GM21515 (cell line): ENCODE measurements at regions not wholly inside any gene's neighbourhood (a gene's known extent, or its start where the extent isn't known, plus 50 kb on each side); places are given as distances from the start of the nearest gene placed in this dataset.
"Not testable (repeated sequence)": the region's sequence is repeated elsewhere in the genome, so short reads cannot be mapped to it uniquely, and the experiment has no call there.

Source experiments
- ATAC-seq: cut with Tn5 transposase; IDR thresholded peaks from one replicate; pipeline ENCODE4 v1.9.1; 2021; ENCODE audit not compliant: unreplicated experiment

DNA sequence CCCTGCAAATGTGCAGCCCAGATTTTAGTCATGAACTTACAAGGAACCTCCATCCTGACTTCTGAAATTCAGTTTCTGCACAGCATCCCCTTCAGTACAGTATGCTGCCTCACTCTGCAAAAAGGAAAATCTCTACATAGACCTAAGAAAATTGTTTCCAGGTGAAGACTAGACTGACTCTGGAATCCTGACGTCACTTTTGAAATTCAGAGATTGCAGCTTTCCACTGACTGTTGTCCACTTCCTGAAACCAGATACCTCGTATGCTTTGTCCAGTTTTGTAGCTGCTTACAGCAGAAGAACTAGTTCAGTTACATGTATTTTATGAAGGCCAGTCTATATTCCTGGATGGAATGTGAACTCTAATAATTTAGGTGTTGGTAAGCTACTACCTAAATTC lies 629.3 kb upstream of the ST8SIA4 start:
- ATAC-seq, result no peak

DNA sequence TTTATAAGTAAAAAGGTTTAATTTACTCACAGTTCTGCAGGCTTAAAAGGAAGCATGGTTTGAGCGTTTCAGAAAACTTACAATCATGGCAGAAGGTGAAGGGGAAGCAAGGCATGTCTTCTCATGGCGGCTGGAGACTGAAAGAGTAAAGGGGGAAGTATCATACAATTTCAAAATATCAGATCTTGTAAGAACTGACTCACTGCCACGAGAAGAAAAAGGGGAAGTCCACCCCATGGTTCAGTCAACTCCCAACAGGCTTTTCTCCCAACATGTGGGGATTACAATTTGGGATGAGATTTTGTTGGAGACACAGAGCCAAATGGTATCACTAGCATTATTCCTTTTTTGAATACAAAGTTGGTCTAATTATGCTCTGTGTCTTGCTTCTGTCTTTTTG lies 627.9 kb upstream of the ST8SIA4 start:
- no peak for ATAC-seq

DNA sequence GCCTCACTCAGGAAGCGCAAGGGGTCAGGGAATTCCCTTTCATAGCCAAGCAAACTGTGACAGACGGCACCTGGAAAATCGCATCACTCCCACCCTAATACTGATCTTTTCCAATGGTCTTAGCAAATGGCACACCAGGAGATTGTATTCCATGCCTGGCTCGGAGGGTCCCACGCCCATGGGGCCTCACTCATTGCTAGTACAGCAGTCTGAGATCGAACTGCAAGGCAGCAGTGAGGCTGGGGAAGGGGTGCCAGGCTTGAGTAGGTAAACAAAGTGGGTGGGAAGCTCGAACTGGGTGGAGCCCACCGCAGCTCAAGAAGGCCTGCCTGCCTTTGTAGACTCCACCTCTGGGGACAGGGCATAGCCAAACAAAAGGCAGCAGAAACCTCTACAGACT lies 626.0 kb upstream of the ST8SIA4 start:
- not testable (repeated sequence) for ATAC-seq

DNA sequence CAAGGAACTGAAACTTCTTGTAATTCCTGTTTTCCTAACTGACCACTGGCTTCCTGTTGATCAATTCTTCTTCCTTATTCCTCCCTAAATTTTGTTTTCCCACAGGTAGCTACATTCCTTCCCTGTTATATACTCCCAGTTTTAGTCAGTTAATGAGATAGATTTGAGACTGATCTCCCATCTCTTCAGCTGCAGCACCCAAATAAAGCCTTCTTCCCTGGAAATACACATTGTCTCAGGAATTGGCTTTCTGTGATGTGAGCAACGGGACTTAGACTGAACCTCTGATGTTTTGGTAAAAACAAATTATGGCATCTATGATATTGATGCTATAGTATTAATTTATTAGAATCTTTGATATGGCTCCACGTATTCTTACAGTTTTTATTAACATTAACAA lies 617.3 kb upstream of the ST8SIA4 start:
- no peak for ATAC-seq

DNA sequence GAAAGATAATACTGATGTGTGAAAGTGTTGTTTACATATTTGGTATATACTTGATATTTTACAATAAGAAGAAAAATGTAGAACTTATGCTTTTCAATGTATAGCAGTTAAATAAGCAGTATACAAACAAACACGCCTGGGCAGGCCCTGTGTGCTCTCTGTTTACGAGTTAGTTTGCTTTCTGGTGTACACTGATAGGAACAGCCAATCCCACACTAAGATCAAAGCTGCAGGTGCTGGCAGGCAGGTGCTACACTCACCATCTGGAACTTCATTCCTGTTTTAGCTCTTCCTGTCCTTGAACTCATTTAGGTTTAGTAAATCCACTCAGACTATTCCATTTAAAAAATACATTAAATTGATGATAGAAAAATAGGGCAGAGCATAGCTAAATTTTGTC lies 614.7 kb upstream of the ST8SIA4 start:
- no peak for ATAC-seq

DNA sequence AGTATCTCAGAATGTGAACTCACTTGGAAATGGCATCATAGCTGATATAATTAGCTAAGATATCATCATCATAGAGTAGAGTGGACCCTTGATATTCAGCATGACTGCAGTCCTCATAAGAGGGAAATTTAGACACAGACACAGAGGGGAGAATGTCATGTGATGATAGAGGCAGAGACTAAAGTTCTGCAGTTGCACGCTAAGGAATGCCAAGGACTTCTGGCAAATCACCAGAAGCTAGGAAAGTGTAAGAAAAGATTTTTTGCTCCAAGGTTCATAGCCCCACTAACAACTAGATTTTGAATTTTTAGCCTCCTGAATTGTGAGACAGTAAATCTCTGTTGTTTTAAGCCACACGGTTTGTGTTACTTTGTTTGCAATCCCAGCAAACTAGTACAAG lies 612.6 kb upstream of the ST8SIA4 start:
- no peak for ATAC-seq

DNA sequence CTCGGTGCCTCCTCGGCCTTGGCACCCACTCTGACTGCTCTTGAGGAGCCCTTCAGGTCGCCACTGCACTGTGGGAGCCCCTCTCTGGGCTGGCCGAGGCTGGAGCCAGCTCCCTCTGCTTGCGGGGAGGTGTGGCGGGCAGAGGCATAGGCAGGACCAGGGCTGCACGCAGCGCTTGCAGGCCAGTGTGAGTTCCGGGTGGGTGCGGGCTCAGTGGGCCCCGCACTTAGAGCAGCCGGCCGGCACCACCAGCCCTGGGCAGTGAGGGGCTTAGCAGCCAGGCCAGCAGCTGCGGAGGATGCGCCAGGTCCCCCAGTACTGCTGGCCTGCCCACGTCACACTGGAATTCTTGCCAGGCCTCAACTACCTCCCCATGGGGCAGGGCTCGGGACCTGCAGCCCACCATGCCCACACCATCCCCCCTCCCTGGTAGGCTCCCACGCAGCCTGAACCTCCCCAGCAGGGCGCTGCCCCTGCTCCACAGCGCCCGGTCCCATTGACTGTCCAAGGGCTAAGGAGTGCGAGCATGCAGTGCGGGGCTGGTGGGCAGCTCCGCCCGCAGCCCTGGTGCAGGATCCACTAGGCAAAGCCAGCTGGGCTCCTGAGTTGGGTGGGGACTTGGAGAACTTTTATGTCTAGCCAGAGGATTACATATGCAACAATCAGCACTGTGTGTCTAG lies 602.9 kb upstream of the ST8SIA4 start:
- ATAC-seq, result no peak

DNA sequence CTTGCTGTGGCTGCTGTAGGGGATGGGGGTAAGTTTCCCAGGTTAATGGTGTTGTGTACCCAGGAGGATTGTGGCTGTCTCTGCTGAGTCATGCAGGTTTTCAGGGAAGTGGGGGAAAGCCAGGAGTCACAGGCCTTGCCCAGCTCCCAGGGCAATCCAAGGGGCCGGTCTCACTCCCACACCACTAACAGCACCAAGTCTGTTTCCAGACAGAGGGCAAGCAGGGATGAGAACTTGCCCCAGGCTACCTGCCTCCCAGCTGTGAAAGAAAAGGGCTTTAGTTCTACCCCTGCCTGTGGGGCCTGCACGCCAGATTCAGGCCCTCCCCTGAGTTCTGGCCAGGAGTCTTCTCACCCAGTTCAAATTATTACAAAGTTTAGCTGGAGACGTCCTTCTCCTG lies 579.8 kb upstream of the ST8SIA4 start:
- no peak for ATAC-seq

DNA sequence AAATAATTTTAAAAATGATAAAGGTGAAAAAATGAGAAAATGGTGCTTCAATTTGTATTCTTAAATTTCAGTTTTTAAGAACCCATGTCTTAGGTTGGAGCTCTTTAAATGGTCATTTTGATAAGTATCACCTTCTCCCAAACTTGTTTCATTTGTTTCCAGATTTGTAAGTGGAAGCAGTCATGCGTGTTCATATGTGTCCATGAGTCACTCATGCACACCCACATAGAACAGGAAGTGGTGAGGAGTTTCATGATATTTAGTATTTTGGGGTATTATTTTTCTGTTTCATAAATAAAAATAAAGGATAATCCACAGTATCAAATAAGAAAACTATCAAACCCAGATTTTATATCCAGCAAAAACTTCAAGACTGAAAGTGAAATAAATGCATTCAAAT lies 570.4 kb upstream of the ST8SIA4 start:
- ATAC-seq, result no peak

DNA sequence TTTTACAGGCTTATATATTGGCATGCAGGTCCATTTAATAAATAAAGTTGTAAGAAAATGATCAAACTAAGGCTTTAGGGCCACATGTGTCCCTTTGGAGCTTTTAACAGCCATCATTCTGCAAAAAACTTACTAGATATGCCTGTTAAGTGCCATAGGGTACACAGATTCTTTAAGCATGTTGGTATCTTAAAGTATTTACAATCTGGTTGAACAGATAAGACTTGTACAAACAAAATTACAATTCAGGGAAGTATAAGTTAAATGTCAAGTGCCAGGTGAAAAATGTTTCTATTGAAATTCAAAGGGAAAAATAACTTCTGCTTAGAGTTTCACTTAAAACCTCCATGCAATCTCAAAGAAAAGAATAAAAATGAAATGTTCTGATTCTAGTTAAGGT lies 558.4 kb upstream of the ST8SIA4 start:
- ATAC-seq, result no peak

DNA sequence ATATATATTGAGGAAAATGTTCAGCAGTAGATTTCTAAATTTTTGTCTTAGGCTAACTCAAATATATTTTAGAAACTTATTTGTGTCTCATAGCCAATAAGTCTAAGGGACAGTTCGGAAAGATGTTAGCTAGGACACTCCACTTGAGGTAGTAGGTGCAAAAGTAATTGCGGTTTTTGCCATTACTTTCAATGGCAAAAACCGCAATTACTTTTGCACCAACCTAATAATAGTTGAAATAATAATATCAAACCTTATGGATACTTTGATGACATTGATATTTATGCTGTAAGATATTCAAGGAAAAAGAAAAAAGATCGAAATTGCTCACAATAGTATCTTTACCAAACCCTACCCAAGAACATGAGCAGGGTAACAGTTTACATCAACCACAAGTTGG lies 555.5 kb upstream of the ST8SIA4 start:
- ATAC-seq, result no peak

DNA sequence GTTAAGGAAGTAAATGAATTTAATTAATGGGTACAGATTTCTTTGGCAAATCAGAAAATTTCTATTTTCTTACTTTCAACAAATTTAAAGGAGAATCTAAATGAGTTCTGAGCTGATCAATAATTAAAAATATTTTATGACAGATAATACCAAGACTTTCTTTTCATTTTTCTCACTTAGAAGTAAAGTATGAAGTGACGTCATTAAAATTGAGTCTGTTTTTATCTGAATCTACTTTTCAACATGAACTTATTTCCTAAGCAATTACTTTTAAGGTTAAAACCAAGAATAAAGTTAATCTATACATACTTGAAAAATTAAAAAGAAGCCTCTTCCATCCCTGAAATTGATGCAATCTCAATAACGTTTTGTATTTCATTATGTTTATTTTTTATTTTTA lies 552.8 kb upstream of the ST8SIA4 start:
- ATAC-seq, result no peak

DNA sequence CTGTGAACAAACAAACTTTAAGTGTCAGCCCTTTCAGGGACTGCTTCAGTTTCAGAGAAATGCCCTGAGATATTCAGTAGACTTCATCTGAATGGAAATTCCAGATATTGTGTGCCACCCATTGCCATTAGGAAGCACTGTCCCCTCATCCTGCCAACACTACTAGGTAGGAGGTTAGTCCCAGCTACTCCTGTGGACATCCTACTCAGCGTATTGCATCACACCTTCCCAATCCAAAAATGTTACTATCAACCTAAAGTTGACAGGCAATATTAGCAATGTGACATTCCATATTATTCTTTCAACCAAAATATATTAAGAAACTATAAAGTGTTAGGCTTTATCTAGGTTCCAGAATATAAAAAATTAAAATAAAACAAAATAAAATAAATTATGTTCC lies 552.0 kb upstream of the ST8SIA4 start:
- ATAC-seq, result no peak

DNA sequence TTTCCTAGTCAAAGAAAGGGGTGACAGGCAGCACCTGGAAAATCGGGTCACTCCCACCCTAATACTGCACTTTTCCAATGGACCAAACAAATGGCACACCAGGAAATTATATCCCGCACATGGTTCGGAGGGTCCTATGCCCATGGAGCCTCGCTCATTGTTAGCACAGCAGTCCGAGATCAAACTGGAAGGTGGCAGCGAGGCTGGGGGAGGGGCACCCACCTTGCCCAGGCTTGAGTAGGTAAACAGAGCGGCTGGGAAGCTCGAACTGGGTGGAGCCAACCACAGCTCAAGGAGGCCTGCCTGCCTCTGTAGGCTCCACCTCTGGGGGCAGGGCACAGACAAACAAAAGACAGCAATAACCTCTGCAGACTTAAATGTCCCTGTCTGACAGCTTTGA lies 539.2 kb upstream of the ST8SIA4 start:
- ATAC-seq, result not testable (repeated sequence)

DNA sequence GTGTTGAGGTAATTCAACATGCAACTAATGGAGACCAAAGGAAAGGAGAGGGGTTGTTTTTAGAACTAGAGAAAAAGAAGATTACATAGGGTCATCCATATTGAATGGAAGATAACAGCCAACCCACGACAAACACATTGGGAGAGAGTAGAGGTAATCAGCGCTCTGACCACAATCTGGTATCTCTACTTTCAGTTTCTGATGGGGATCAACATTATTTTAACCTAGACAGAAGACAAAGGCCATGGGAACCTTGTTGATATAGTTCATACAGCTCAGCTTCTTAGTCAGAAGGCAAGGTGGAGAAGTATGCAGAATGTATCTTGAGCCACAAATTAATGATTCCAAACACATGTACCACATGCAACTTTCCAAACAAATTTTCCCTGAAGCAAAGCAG lies 537.1 kb upstream of the ST8SIA4 start:
- no peak for ATAC-seq

DNA sequence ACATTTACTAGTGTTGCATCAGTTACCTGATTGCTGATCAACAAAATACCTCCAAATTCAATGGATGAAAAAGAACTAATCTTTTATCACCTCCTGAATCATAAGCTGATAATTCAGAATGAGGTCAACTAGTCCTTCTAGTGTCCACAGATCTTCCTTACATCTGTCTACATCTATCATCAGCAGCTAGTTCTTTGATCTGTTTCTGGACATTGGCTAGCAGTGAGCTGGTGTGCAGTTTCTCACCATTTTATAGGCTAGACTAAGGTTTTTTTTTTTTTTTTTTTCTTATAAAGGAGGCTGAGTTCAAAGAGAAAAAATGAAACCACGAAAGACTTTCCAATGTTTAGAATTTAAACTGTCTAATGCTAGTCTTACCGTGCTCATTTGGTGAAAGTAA lies 534.3 kb upstream of the ST8SIA4 start:
- no peak for ATAC-seq

DNA sequence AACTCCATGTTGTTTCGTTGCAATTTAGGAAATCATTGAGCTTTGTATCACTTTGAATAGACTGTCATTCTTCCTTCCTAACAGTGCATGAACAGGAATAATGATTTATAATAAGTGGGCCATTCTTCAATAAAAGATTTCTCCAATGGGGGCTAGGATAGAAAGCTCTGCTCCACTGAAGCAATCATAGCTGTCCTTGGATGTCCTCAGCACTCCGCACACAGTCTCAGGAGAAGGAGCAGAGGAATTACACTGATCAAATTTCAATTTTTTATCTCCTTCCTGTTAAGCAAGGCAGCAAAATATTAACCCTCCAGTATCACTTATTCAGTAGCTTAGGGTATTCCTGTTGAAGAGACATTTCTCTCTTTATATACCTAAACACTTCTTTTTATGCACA lies 532.7 kb upstream of the ST8SIA4 start:
- ATAC-seq, result no peak

DNA sequence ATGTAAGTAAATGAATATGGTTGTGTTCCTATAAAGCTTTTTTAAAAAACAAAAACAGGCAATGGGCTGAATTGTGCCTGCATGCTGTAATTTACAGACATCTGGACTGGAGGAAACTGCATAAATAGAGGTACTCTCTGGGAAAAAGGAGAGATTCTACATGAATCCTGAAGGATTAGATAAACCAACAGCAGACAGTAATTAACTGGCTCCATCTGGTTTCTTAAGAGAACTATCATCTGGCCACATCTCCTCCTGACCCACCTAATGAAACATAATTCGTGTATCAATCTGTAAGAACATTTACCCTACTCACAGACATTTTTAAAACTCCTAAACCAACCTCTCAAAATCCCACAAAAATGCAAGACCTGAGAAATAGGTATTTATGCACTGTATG lies 528.1 kb upstream of the ST8SIA4 start:
- no peak for ATAC-seq

DNA sequence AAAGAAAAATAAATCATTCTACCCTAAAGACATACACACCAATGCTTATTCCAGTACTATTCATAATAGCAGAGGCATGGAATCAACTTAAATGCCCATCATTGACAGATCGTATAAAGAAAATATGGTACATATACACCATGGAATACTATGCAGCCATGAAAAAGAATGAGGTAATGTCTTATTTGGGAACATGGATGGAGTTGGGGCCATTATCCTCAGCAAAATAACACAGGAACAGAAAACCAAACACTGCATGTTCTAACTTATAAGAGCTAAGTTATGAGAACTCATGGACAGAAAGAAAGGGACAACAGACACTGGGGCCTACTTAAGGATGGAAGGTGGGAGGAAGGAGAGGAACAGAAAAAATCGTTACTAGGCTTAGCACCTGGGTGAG lies 527.5 kb upstream of the ST8SIA4 start:
- no peak for ATAC-seq

DNA sequence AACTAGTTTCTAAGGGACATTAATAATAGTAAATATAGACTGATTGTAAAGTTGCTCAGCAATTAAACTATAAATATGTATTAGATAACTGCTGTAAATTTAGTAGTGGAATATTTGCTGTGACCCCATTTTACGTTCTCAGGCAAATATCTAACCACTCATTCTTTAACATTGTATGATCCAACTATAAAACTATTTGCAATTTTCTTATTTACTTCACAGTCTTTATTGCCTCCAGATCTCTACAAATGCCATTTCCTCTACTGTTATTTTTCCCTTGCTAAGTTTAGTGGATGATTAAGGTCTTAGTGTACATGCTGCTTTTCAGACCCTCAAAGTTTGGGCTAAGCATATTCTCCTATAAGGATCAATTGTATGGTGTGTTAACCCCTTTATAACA lies 526.2 kb upstream of the ST8SIA4 start:
- ATAC-seq, result no peak

DNA sequence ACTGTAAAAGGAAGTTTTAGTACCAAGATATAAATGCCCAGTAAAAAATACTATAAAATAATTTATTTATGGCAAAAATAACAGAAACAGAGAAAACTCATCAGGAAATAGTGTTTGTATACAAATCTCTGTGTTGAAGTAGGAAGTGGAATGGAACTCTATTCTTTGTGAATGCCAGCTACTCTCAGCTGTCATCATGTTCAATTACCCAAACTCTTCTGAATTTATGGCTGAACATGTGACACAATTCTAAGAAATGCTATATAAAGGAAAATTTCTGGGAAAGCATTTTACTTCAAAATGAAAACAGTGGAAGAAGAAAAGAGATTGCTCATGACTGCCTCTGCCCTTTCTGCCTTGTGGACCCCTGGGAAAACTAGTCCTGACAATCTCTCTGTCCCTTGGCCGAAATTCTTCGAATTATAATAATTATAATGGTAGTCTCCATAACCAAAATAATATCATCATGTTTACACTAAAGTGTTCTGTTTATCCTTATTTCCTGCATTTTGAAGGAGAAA lies 522.3 kb upstream of the ST8SIA4 start:
- no peak for ATAC-seq

DNA sequence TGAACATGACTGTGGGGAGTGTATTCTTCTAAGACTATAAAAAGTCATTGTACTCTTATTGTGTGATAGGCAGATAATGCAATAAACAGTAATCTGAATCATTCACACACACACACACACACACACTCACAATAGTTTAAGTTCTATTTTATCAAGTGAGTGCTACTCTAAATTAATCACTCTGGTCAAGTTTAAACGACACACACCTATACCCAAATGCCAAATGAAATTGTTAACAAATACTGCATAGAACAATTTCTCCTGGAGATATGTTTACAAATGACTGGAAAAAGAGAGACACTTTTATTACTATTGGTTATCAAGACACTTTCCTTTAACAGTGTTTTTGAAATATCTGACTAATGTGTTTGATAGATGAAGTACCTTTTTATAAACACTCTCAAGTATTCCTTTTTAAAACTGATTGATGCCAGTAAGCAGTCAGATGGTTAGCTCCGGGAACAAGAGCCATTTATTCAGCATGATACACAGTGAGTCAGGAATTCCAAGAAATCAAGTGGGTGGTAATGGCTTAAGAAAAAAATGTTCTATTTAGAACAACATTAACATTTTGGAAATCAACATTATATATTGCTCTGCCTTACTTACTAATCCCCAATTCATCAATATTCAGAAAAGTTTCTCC lies 521.6 kb upstream of the ST8SIA4 start:
- ATAC-seq, result no peak

DNA sequence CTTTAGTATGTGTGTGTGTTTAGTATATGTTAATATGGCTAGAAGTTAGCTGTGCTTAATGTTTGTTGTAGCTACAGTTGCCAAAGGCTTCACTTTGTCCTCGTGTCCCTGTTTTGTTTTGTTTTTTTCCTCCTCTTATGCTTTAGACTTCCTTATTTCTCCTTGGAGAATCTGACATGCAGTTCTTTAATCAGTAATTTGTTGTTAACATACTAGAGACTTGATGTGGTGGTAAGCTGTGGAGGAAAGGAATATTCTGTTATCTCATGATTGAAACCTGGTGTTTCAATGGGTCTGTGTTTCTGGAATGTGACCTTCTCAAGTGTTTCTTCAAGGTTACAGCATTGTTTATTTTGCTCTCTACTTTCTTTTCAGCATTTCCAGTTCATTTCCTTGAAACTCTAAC lies 515.6 kb upstream of the ST8SIA4 start:
- ATAC-seq, result no peak
